Natural killer cell (primary cell): ENCODE measurements at regions not wholly inside any gene's neighbourhood (a gene's known extent, or its start where the extent isn't known, plus 50 kb on each side); places are given as distances from the start of the nearest gene placed in this dataset.
"Not testable (repeated sequence)": the region's sequence is repeated elsewhere in the genome, so short reads cannot be mapped to it uniquely, and the experiment has no call there.

Experiments
- ATAC-seq, 3 donors: fragments of 150-1000 bp in 2 of 3; fragments of 200-7000 bp in 1 of 3; cut with Tn5 transposase; 1 replicate in 1 of 3; 2 replicates in 2 of 3; pipeline ENCODE4 v1.10.0; 2021; ENCODE audit warnings: mild to moderate bottlenecking in 2 of 3, moderate library complexity in 2 of 3
- DNase-seq, 2 donors: peaks; one replicate each; pipeline versions ENCODE4 v3.0.0 to v3.0.0-alpha.2; 2013 to 2021; ENCODE audit warnings: mixed read lengths in 1 of 2
- H3K27ac ChIP-seq: one replicate; pipeline ENCODE4 v1.5.1; 2013; ENCODE audit warnings: mild to moderate bottlenecking, low read length
- H3K27me3 ChIP-seq: one replicate; pipeline ENCODE4 v1.6.1; 2013; ENCODE audit warnings: low read length; ENCODE audit not compliant: control insufficient read depth, insufficient read depth
- H3K36me3 ChIP-seq: one replicate; pipeline ENCODE4 v1.6.1; 2013; ENCODE audit warnings: low read length; ENCODE audit not compliant: control insufficient read depth, insufficient read depth
- H3K4me1 ChIP-seq: one replicate; pipeline ENCODE4 v1.6.1; 2013; ENCODE audit warnings: low read length; ENCODE audit not compliant: control insufficient read depth, insufficient read depth
- H3K4me3 ChIP-seq: one replicate; pipeline ENCODE4 v1.5.1; 2013; ENCODE audit warnings: low read length
- H3K9me3 ChIP-seq: one replicate; pipeline ENCODE4 v1.6.1; 2013; ENCODE audit warnings: low read length; ENCODE audit not compliant: control insufficient read depth, insufficient read depth
- H3K27ac Mint-ChIP-seq, 2 donors: one replicate each; pipeline ENCODE4 v1.8.0; 2022; ENCODE audit warnings: mild to moderate bottlenecking in 2 of 2, mixed read lengths in 2 of 2, moderate library complexity in 1 of 2
- H3K27me3 Mint-ChIP-seq, 2 donors: one replicate each; pipeline ENCODE4 v1.8.0; 2022; ENCODE audit warnings: low read depth in 2 of 2, mixed read lengths in 2 of 2
- H3K36me3 Mint-ChIP-seq: one replicate; pipeline ENCODE4 v1.8.0; 2022; ENCODE audit warnings: mixed read lengths
- H3K4me1 Mint-ChIP-seq, 2 donors: one replicate each; pipeline ENCODE4 v1.8.0; 2022; ENCODE audit warnings: mixed read lengths in 2 of 2
- H3K4me3 Mint-ChIP-seq: one replicate; pipeline ENCODE4 v1.8.0; 2022; ENCODE audit warnings: mild to moderate bottlenecking, moderate library complexity, mixed read lengths
- H3K9me3 Mint-ChIP-seq, 2 donors: one replicate each; pipeline ENCODE4 v1.8.0; 2022; ENCODE audit warnings: mixed read lengths in 2 of 2
- WGBS: methylation state at CpG from one replicate; pipeline ENCODE4 v1.1.7; 2013; ENCODE audit warnings: missing lambda C conversion rate; ENCODE audit not compliant: insufficient coverage; 5-methylcytosine and 5-hydroxymethylcytosine counted together
- intact Hi-C: fragments of 100-400 bp; cut with micrococcal nuclease; formaldehyde crosslinking; loops from one replicate; pipeline ENCODE4 v1.14.2; 2022
- TF ChIP-seq, protein P1 (sequence below): fragments of 200-600 bp; IDR thresholded peaks from one replicate; pipeline ENCODE4 v1.8.0; 2022; ENCODE audit warnings: antibody characterized with exemption

GRCh38 chr21:28588997-28589396, 403.7 kb downstream of the LTN1 start:
- WGBS: 83% methylated on average over 1 of the region's 1 CpG
- Histone ChIP-seq H3K27me3 (no peaks in the 10 kb centered on the region), H3K4me1 (no peaks in the 10 kb centered on the region), H3K36me3 (no peaks in the 10 kb centered on the region), H3K27ac (no peak overlapping the region), H3K4me3 (no peak overlapping the region), H3K9me3 (no peaks in the 10 kb centered on the region)
- no peak for DNase-seq
- intact Hi-C loops: no loop called here
- Mint-ChIP-seq H3K27me3 (no peaks in the 10 kb centered on the region), H3K4me1 (peaks cover 13 to 15% of the 10 kb centered on the region in 2 donors), H3K36me3 (peaks cover 8% of the 10 kb centered on the region), H3K9me3 (peaks cover 0 to 6% of the 10 kb centered on the region in 2 donors), H3K4me3 (no peak overlapping the region), H3K27ac (no peak overlapping the region)
- ATAC-seq: no peak
- TF ChIP-seq, protein P1, sequence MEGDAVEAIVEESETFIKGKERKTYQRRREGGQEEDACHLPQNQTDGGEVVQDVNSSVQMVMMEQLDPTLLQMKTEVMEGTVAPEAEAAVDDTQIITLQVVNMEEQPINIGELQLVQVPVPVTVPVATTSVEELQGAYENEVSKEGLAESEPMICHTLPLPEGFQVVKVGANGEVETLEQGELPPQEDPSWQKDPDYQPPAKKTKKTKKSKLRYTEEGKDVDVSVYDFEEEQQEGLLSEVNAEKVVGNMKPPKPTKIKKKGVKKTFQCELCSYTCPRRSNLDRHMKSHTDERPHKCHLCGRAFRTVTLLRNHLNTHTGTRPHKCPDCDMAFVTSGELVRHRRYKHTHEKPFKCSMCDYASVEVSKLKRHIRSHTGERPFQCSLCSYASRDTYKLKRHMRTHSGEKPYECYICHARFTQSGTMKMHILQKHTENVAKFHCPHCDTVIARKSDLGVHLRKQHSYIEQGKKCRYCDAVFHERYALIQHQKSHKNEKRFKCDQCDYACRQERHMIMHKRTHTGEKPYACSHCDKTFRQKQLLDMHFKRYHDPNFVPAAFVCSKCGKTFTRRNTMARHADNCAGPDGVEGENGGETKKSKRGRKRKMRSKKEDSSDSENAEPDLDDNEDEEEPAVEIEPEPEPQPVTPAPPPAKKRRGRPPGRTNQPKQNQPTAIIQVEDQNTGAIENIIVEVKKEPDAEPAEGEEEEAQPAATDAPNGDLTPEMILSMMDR: no peak

GRCh38 chr21:28587748-28588147, 404.9 kb downstream of the LTN1 start:
- H3K4me1 Mint-ChIP-seq: peaks cover 13 to 15% of the 10 kb centered on the region in 2 donors
- no CpG with 5 or more reads among the region's 1 CpG for WGBS
- TF ChIP-seq, protein P1: no peak

GRCh38 chr21:28581976-28582375, 410.7 kb downstream of the LTN1 start:
- H3K36me3 ChIP-seq: no peaks in the 10 kb centered on the region
- Mint-ChIP-seq H3K36me3 (no peaks in the 10 kb centered on the region), H3K27me3 (no peaks in the 10 kb centered on the region), H3K4me3 (no peak overlapping the region), H3K27ac (no peak overlapping the region), H3K4me1 (peaks cover 8 to 25% of the 10 kb centered on the region in 2 donors), H3K9me3 (peaks cover 0 to 6% of the 10 kb centered on the region in 2 donors)
- 100% methylated on average over 1 of the region's 2 CpGs for WGBS
- TF ChIP-seq, protein P1: no peak
- DNase-seq: no peak
- no peak overlapping the region for H3K4me3 ChIP-seq
- H3K27ac ChIP-seq: no peak overlapping the region
- intact Hi-C loops: no loop called here
- ATAC-seq: no peak
- no peaks in the 10 kb centered on the region for H3K9me3 ChIP-seq
- H3K27me3 ChIP-seq: no peaks in the 10 kb centered on the region
- no peaks in the 10 kb centered on the region for H3K4me1 ChIP-seq

More at GRCh38 chr21:28587748-28588147, 404.9 kb downstream of the LTN1 start:
- Histone ChIP-seq H3K27ac (no peak overlapping the region), H3K9me3 (no peaks in the 10 kb centered on the region), H3K4me3 (no peak overlapping the region), H3K4me1 (no peaks in the 10 kb centered on the region), H3K36me3 (no peaks in the 10 kb centered on the region), H3K27me3 (no peaks in the 10 kb centered on the region)
- no peak for ATAC-seq
- no peak for DNase-seq
- H3K4me3 Mint-ChIP-seq: no peak overlapping the region
- H3K9me3 Mint-ChIP-seq: peaks cover 0 to 6% of the 10 kb centered on the region in 2 donors
- intact Hi-C loops: no loop called here
- peaks cover 8% of the 10 kb centered on the region for H3K36me3 Mint-ChIP-seq
- no peak overlapping the region for H3K27ac Mint-ChIP-seq
- H3K27me3 Mint-ChIP-seq: no peaks in the 10 kb centered on the region

DNA sequence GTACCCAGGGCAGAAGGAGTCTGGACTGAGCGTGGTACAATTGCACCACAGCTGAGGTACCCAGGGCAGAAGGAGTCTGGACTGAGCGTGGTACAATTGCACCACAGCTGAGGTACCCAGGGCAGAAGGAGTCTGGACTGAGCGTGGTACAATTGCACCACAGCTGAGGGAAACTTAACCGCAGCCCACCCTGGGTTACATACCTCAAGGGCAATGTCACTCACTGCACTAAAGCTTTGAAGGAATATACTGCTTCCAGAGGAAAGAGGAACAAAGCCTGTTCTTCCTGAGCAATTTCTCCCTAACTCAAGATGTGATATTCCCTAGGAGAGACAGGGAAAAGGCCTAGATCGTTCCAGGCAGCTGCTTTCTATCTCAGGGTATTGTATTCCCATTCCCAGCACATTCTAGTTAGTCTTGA, 411.4 kb downstream of the LTN1 start:
- intact Hi-C loops, H3K9me3 ChIP-seq, H3K9me3 Mint-ChIP-seq, H3K4me1 ChIP-seq, H3K36me3 Mint-ChIP-seq, H3K4me3 ChIP-seq, DNase-seq, H3K27ac Mint-ChIP-seq, H3K27me3 ChIP-seq, H3K27ac ChIP-seq, H3K36me3 ChIP-seq, H3K27me3 Mint-ChIP-seq, H3K4me3 Mint-ChIP-seq: not testable (repeated sequence)
- ATAC-seq: peak in 1 of 3 donors; percentile 41
- WGBS: 89% methylated on average over 5 of the region's 5 CpGs
- peaks cover 8 to 22% of the 10 kb centered on the region in 2 donors for H3K4me1 Mint-ChIP-seq
